NB4 (cell line): ENCODE measurements at regions not wholly inside any gene's neighbourhood (a gene's known extent, or its start where the extent isn't known, plus 50 kb on each side); places are given as distances from the start of the nearest gene placed in this dataset.

Experiments
- POLR2A ChIP-seq: IDR thresholded peaks from 2 replicates; pipeline ENCODE4 v1.6.1; 2011; ENCODE audit warnings: mild to moderate bottlenecking; ENCODE audit not compliant: insufficient read length; ENCODE audit errors: extremely low read depth
- TF ChIP-seq, protein P1 (sequence below): IDR thresholded peaks from one replicate; pipeline ENCODE4 v1.5.1; 2012; ENCODE audit warnings: low read depth, low read length

GRCh38 chr10:106025208-106025811, 1139.2 kb downstream of the SORCS1 start:
- TF ChIP-seq, protein P1, sequence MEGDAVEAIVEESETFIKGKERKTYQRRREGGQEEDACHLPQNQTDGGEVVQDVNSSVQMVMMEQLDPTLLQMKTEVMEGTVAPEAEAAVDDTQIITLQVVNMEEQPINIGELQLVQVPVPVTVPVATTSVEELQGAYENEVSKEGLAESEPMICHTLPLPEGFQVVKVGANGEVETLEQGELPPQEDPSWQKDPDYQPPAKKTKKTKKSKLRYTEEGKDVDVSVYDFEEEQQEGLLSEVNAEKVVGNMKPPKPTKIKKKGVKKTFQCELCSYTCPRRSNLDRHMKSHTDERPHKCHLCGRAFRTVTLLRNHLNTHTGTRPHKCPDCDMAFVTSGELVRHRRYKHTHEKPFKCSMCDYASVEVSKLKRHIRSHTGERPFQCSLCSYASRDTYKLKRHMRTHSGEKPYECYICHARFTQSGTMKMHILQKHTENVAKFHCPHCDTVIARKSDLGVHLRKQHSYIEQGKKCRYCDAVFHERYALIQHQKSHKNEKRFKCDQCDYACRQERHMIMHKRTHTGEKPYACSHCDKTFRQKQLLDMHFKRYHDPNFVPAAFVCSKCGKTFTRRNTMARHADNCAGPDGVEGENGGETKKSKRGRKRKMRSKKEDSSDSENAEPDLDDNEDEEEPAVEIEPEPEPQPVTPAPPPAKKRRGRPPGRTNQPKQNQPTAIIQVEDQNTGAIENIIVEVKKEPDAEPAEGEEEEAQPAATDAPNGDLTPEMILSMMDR, result no peak
- no peak for TF ChIP-seq POLR2A
